Left lung (tissue), 4 donors: ENCODE measurements at regions not wholly inside any gene's neighbourhood (a gene's known extent, or its start where the extent isn't known, plus 50 kb on each side); places are given as distances from the start of the nearest gene placed in this dataset.
"Not testable (repeated sequence)": the region's sequence is repeated elsewhere in the genome, so short reads cannot be mapped to it uniquely, and the experiment has no call there.

Experiments used
- ATAC-seq: fragments of 200-7000 bp; cut with Tn5 transposase; one replicate; pipeline ENCODE4 v1.9.1; 2020; ENCODE audit warnings: moderate library complexity
- DNase-seq, 4 donors: peaks; one replicate each; pipeline ENCODE4 v3.0.0-alpha.2; 2013 to 2020
- H3K27ac ChIP-seq, 2 donors: fragments of 200-600 bp; sonication (generic) in 1 of 2; one replicate each; pipeline versions ENCODE4 v1.5.0 to v1.8.0; 2020 to 2021
- H3K27me3 ChIP-seq, 2 donors: fragments of 200-600 bp; sonication (generic) in 1 of 2; one replicate each; pipeline versions ENCODE4 v1.5.0 to v1.8.0; 2020 to 2021
- H3K36me3 ChIP-seq, 2 donors: fragments of 200-600 bp; sonication (generic) in 1 of 2; one replicate each; pipeline versions ENCODE4 v1.5.0 to v1.8.0; 2020 to 2021
- H3K4me1 ChIP-seq, 2 donors: fragments of 200-600 bp; one replicate each; pipeline ENCODE4 v1.8.0; 2021
- H3K4me3 ChIP-seq, 2 donors: fragments of 200-600 bp; sonication (generic) in 1 of 2; one replicate each; pipeline versions ENCODE4 v1.5.0 to v1.8.0; 2020 to 2021; ENCODE audit warnings: mild to moderate bottlenecking in 1 of 2
- H3K9me3 ChIP-seq, 2 donors: fragments of 200-600 bp; sonication (generic) in 1 of 2; one replicate each; pipeline versions ENCODE4 v1.5.0 to v1.8.0; 2020 to 2021
- CTCF ChIP-seq, 2 donors: fragments of 200-600 bp; sonication (generic) in 1 of 2; IDR thresholded peaks; one replicate each; pipeline versions ENCODE4 v1.5.0 to v1.8.0; 2021; ENCODE audit warnings: antibody characterized with exemption in 2 of 2
- intact Hi-C, 2 donors: fragments of 100-400 bp; cut with DNase I; formaldehyde crosslinking; loops; one replicate each; pipeline versions ENCODE4 v1.11.2 to v1.14.2; 2022
- donor health status: DM: no; HTN: yes; CAD: no.
- donor health status: DM: no; HTN: no; CAD: no.

DNA sequence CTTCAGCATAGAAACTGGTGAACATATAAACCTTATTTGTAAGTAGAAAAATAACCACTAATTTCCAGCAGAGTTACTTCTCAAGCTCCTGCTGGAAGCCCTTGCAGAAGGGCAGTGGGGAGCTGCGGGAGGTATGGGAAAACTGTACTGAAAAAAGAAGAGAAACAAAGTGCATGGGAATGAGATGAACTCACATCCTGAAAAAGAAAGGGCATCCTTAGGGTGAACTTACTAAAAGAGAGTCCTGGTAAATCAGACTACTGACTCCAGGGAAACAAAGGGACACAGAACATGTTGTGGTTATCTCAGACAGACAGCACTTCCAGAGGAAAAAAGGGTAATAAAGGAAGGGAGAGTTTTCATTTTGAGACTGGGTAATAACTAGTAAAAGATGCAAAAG, 515.1 kb downstream of the RPL10L start:
- no peaks in the 10 kb centered on the region for H3K36me3 ChIP-seq
- TF ChIP-seq CTCF (IDR thresholded peaks at IDR 0.05) = no peak
- DNase-seq (no peak), ATAC-seq (no peak)
- no peaks in the 10 kb centered on the region for H3K27me3 ChIP-seq
- H3K4me1 ChIP-seq = no peaks in the 10 kb centered on the region
- no peak overlapping the region for H3K27ac ChIP-seq
- H3K9me3 ChIP-seq = no peaks in the 10 kb centered on the region
- no peak overlapping the region for H3K4me3 ChIP-seq
- intact Hi-C loops = no loop called here

GRCh38 chr14:46108228-46108627, 543.4 kb downstream of the RPL10L start:
- intact Hi-C loops = no loop called here
- H3K9me3 ChIP-seq = peaks cover 0 to 54% of the 10 kb centered on the region in 2 donors
- H3K27me3 ChIP-seq = no peaks in the 10 kb centered on the region
- no peaks in the 10 kb centered on the region for H3K36me3 ChIP-seq
- no peak overlapping the region for H3K4me3 ChIP-seq
- no peaks in the 10 kb centered on the region for H3K4me1 ChIP-seq
- no peak for DNase-seq
- no peak for ATAC-seq
- no peak for TF ChIP-seq CTCF (IDR thresholded peaks at IDR 0.05)
- no peak overlapping the region for H3K27ac ChIP-seq

GRCh38 chr14:46100901-46101300, 550.7 kb downstream of the RPL10L start:
- ATAC-seq, H3K4me3 ChIP-seq, H3K27me3 ChIP-seq, H3K36me3 ChIP-seq, DNase-seq, intact Hi-C loops, H3K27ac ChIP-seq, H3K4me1 ChIP-seq: not testable (repeated sequence)
- peaks cover 0 to 17% of the 10 kb centered on the region in 2 donors for H3K9me3 ChIP-seq

DNA sequence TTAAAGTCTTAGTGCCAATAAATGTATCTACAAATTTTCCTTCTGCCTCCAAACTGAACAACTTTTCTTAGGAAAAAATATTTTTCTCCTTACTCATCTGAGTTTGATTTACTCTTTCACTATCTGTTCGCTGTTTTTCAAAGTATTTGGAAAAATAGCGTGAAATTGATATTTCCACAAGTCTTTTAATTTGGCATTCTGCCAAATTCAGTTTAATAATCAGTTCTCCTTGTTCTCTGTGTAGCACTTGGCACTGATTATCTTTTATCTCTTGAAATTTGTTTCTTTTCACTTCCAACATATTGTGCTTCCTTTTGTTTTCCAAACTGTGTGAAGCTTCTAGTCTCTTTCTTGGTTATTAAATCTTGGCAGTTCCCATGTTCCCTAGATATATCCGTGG, 559.8 kb downstream of the RPL10L start:
- H3K36me3 ChIP-seq = no peaks in the 10 kb centered on the region
- no peak for TF ChIP-seq CTCF (IDR thresholded peaks at IDR 0.05)
- peaks cover 0 to 13% of the 10 kb centered on the region in 2 donors for H3K9me3 ChIP-seq
- intact Hi-C loops = no loop called here
- DNase-seq (no peak), ATAC-seq (no peak)
- H3K4me1 ChIP-seq = no peaks in the 10 kb centered on the region
- no peak overlapping the region for H3K4me3 ChIP-seq
- H3K27ac ChIP-seq = no peak overlapping the region
- H3K27me3 ChIP-seq = no peaks in the 10 kb centered on the region

DNA sequence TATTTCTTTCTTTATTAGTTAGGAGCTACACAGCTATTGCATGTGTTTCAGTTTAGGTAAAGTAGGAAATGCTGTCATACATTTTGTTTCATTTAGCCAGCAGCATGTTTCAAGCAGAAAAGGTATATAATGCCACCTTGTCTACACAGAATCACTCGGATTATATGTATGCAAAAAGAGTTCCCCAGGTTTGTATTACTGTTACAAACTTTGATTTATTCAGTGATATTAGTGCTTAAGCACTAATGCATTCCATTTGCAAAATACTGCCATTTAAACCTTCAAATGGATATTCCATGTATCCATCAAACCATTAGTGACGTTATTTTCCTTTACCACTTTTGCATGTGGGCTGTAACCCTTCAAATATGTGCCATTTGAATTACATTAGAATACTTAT, 564.0 kb downstream of the RPL10L start:
- ATAC-seq = no peak
- Histone ChIP-seq H3K36me3 (no peaks in the 10 kb centered on the region), H3K27ac (no peak overlapping the region), H3K9me3 (peaks cover 0 to 20% of the 10 kb centered on the region in 2 donors), H3K27me3 (no peaks in the 10 kb centered on the region), H3K4me1 (no peaks in the 10 kb centered on the region), H3K4me3 (no peak overlapping the region)
- no peak for DNase-seq
- intact Hi-C loops = no loop called here
- no peak for TF ChIP-seq CTCF (IDR thresholded peaks at IDR 0.05)

DNA sequence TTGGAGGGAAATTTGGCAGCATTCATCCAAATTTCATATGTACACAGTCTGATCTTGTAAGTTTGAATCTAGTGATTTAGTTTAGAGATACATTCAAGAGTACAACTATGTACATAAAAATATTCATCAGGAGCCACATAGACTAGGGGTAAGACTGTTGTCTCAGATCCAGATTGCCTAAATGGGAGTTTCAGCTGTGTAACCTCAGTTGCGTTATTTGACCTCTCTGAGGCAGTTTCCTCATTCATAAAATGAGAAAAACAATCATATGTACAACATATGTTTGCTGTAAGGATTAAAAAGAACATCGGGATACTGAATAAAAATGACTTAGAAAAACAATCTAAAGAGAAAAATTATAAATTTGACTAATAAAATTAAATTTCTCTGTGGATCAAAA, 577.5 kb downstream of the RPL10L start:
- no peak for TF ChIP-seq CTCF (IDR thresholded peaks at IDR 0.05)
- Histone ChIP-seq H3K4me3 (no peak overlapping the region), H3K36me3 (no peaks in the 10 kb centered on the region), H3K9me3 (no peaks in the 10 kb centered on the region), H3K27ac (no peak overlapping the region), H3K4me1 (no peaks in the 10 kb centered on the region), H3K27me3 (no peaks in the 10 kb centered on the region)
- ATAC-seq (no peak), DNase-seq (no peak)
- intact Hi-C loops = no loop called here
